ENCODE measurements at regions not wholly inside any gene's neighbourhood (a gene's known extent, or its start where the extent isn't known, plus 50 kb on each side); places are given as distances from the start of the nearest gene placed in this dataset.

- H3K9me1 ChIP-seq (ENCODE audit: control insufficient read depth, extremely low read depth, insufficient read depth, low read length), result no peaks in the 10 kb centered on the region
- no peaks in the 10 kb centered on the region for H3K4me1 ChIP-seq (ENCODE audit: control insufficient read depth, extremely low read depth, insufficient read depth, low read length)
- H3K79me2 ChIP-seq (ENCODE audit: control insufficient read depth, insufficient read depth, low read length), result no peaks in the 10 kb centered on the region
- H3K36me3 ChIP-seq (ENCODE audit: control insufficient read depth in 2 of 2, extremely low read depth in 1 of 2, insufficient read depth in 2 of 2, low read length in 2 of 2), result no peaks in the 10 kb centered on the region
- no peak for TF ChIP-seq CTCF (optimal IDR thresholded peaks at IDR 0.05 in 1 of 3, IDR thresholded peaks at IDR 0.05 in 1 of 3, conservative IDR thresholded peaks at IDR 0.05 in 1 of 3; ENCODE audit: extremely low read depth in 1 of 3, insufficient read depth in 2 of 3, low read length in 3 of 3)
- TF ChIP-seq EZH2 (IDR thresholded peaks at IDR 0.05; ENCODE audit: low read length), result no peak
- no peak for FAIRE-seq
- dilution Hi-C loops (cut with MboI; ENCODE audit: extremely low pct_ligation_motif_present, low sequenced_read_pairs), result no loop called here
- H3K27me3 ChIP-seq (ENCODE audit: control insufficient read depth, extremely low read depth, insufficient read depth, low read length), result no peaks in the 10 kb centered on the region
- no peaks in the 10 kb centered on the region for H4K20me1 ChIP-seq (ENCODE audit: control insufficient read depth, extremely low read depth, insufficient read depth, low read length)
- H3K9ac ChIP-seq (ENCODE audit: control insufficient read depth, extremely low read depth, insufficient read depth, low read length), result no peak overlapping the region
- no peak overlapping the region for H3K4me3 ChIP-seq (ENCODE audit: control insufficient read depth in 2 of 3, extremely low read depth in 1 of 3, insufficient read depth in 2 of 3, low read depth in 1 of 3, low read length in 3 of 3)
- no peak overlapping the region for H2AFZ ChIP-seq (ENCODE audit: control insufficient read depth, low read length)
- no peak for DNase-seq (ENCODE audit: low read depth, low spot score)
- no peak overlapping the region for H3K4me2 ChIP-seq (ENCODE audit: control insufficient read depth, extremely low read depth, insufficient read depth, low read depth, low read length)
- H3K27ac ChIP-seq (ENCODE audit: control insufficient read depth, insufficient read depth, low read length), result no peak overlapping the region
- H3K9me3 ChIP-seq (ENCODE audit: control insufficient read depth, low read depth, low read length), result no peaks in the 10 kb centered on the region
Measured at GRCh38 chr15:62572797-62573196, 407.7 kb upstream of the C2CD4B start.

- H3K9ac ChIP-seq (ENCODE audit: control insufficient read depth, extremely low read depth, insufficient read depth, low read length), result no peak overlapping the region
- H3K36me3 ChIP-seq (ENCODE audit: control insufficient read depth in 2 of 2, extremely low read depth in 1 of 2, insufficient read depth in 2 of 2, low read length in 2 of 2), result no peaks in the 10 kb centered on the region
- no peaks in the 10 kb centered on the region for H3K9me3 ChIP-seq (ENCODE audit: control insufficient read depth, low read depth, low read length)
- no peak overlapping the region for H3K4me3 ChIP-seq (ENCODE audit: control insufficient read depth in 2 of 3, extremely low read depth in 1 of 3, insufficient read depth in 2 of 3, low read depth in 1 of 3, low read length in 3 of 3)
- H4K20me1 ChIP-seq (ENCODE audit: control insufficient read depth, extremely low read depth, insufficient read depth, low read length), result no peaks in the 10 kb centered on the region
- FAIRE-seq (no peak), DNase-seq (ENCODE audit: low read depth, low spot score) (no peak)
- TF ChIP-seq EZH2 (IDR thresholded peaks at IDR 0.05; ENCODE audit: low read length) (no peak), CTCF (optimal IDR thresholded peaks at IDR 0.05 in 1 of 3, IDR thresholded peaks at IDR 0.05 in 1 of 3, conservative IDR thresholded peaks at IDR 0.05 in 1 of 3; ENCODE audit: extremely low read depth in 1 of 3, insufficient read depth in 2 of 3, low read length in 3 of 3) (no peak)
- H3K79me2 ChIP-seq (ENCODE audit: control insufficient read depth, insufficient read depth, low read length), result no peaks in the 10 kb centered on the region
- dilution Hi-C loops (cut with MboI; ENCODE audit: extremely low pct_ligation_motif_present, low sequenced_read_pairs), result no loop called here
- H3K4me1 ChIP-seq (ENCODE audit: control insufficient read depth, extremely low read depth, insufficient read depth, low read length), result no peaks in the 10 kb centered on the region
- H3K27me3 ChIP-seq (ENCODE audit: control insufficient read depth, extremely low read depth, insufficient read depth, low read length), result no peaks in the 10 kb centered on the region
- H3K27ac ChIP-seq (ENCODE audit: control insufficient read depth, insufficient read depth, low read length), result no peak overlapping the region
- no peak overlapping the region for H2AFZ ChIP-seq (ENCODE audit: control insufficient read depth, low read length)
- H3K4me2 ChIP-seq (ENCODE audit: control insufficient read depth, extremely low read depth, insufficient read depth, low read depth, low read length), result no peak overlapping the region
- H3K9me1 ChIP-seq (ENCODE audit: control insufficient read depth, extremely low read depth, insufficient read depth, low read length), result no peaks in the 10 kb centered on the region
Measured at GRCh38 chr15:62573876-62574275, 408.8 kb upstream of the C2CD4B start.

All from keratinocyte (primary cell).